ENCODE measurements at regions not wholly inside any gene's neighbourhood (a gene's known extent, or its start where the extent isn't known, plus 50 kb on each side); places are given as distances from the start of the nearest gene placed in this dataset.
A peak's percentile ranks its signal among the peaks of the same experiment; 100 is the strongest.

DNA sequence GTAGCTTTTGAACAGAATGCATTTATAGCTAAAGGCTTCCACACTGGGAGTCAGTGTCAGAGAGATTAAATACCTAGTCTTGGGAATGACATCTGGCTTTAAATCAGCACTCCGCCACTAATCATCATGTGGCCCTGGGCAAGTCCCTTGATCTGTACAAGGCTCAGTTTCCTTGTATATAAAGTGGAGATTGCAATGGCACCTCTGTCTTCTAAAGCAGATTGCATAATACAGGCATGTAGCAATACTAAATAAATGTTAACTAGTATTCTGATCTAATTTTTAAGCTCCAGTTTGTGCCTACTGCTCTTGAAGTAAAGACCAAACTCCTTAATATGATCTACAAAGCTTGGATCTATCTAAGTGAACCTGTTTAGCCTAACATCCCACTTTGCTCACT lies 249.4 kb downstream of the PLPP3 start:
- Mint-ChIP-seq H3K4me3 (ENCODE audit: low read depth, unreplicated experiment) (peak overlapping the region; percentile 24), H3K36me3 (ENCODE audit: insufficient read depth, unreplicated experiment) (no peaks in the 10 kb centered on the region), H3K27me3 (ENCODE audit: unreplicated experiment) (no peaks in the 10 kb centered on the region), H3K27ac (ENCODE audit: unreplicated experiment) (peak overlapping the region; percentile 94), H3K4me1 (ENCODE audit: low read depth, unreplicated experiment) (peaks cover 51% of the 10 kb centered on the region), H3K9me3 (ENCODE audit: low read depth, unreplicated experiment) (no peaks in the 10 kb centered on the region)
- no TSS peak for BruUV-seq (replicated peaks)
- no peak for DNase-seq
- TF ChIP-seq CTCF (IDR thresholded peaks at IDR 0.05; ENCODE audit: unreplicated experiment): no peak
- CTCF ChIA-PET: no interaction called here
- intact Hi-C loops (cut with micrococcal nuclease; ENCODE audit: unreplicated experiment): loop anchor here (2.0 to 5.0 kb wide), 4 partner anchors 45 to 249 kb away; partner anchors contain the start of gene PLPP3

DNA sequence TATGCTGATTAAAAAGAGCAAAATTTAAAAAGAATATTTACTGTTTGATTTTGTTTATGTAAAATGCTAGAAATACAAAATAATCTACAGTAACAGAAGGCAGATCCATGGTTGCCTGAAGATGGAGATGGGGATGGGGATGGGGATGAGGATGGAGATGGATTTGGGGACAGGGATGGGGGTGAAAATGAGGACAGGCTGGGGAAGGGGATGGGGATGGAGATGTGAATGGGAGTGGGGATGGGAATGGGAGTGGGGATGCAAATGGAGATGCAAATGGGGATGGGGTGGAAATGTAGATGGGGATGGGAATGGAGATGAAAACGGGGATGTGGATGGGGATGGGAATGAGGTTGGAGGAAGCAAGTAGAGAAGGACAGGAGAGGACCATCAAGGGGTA lies 252.2 kb downstream of the PLPP3 start:
- no peaks in the 10 kb centered on the region for H3K27me3 Mint-ChIP-seq (ENCODE audit: unreplicated experiment)

GRCh38 chr1:56326056-56326455 lies 253.3 kb downstream of the PLPP3 start:
- no TSS peak for BruUV-seq (replicated peaks)
- CTCF ChIA-PET: no interaction called here
- peak overlapping the region; percentile 9 for H3K27ac Mint-ChIP-seq (ENCODE audit: unreplicated experiment)

More for the DNA sequence above, 252.2 kb downstream of the PLPP3 start:
- intact Hi-C loops (cut with micrococcal nuclease; ENCODE audit: unreplicated experiment): no loop called here
- no peak for DNase-seq
- Mint-ChIP-seq H3K4me3 (ENCODE audit: low read depth, unreplicated experiment) (no peak overlapping the region), H3K36me3 (ENCODE audit: insufficient read depth, unreplicated experiment) (no peaks in the 10 kb centered on the region), H3K9me3 (ENCODE audit: low read depth, unreplicated experiment) (no peaks in the 10 kb centered on the region), H3K27ac (ENCODE audit: unreplicated experiment) (no peak overlapping the region), H3K4me1 (ENCODE audit: low read depth, unreplicated experiment) (peaks cover 51% of the 10 kb centered on the region)
- CTCF ChIA-PET: no interaction called here
- no TSS peak for BruUV-seq (replicated peaks)
- no peak for TF ChIP-seq CTCF (IDR thresholded peaks at IDR 0.05; ENCODE audit: unreplicated experiment)

GRCh38 chr1:56324504-56324903 lies 254.9 kb downstream of the PLPP3 start:
- DNase-seq: no peak
- Mint-ChIP-seq H3K4me1 (ENCODE audit: low read depth, unreplicated experiment) (peaks cover 27% of the 10 kb centered on the region), H3K36me3 (ENCODE audit: insufficient read depth, unreplicated experiment) (no peaks in the 10 kb centered on the region), H3K27me3 (ENCODE audit: unreplicated experiment) (no peaks in the 10 kb centered on the region), H3K4me3 (ENCODE audit: low read depth, unreplicated experiment) (no peak overlapping the region), H3K27ac (ENCODE audit: unreplicated experiment) (no peak overlapping the region), H3K9me3 (ENCODE audit: low read depth, unreplicated experiment) (no peaks in the 10 kb centered on the region)
- CTCF ChIA-PET: no interaction called here
- no TSS peak for BruUV-seq (replicated peaks)
- intact Hi-C loops (cut with micrococcal nuclease; ENCODE audit: unreplicated experiment): no loop called here
- no peak for TF ChIP-seq CTCF (IDR thresholded peaks at IDR 0.05; ENCODE audit: unreplicated experiment)

More at GRCh38 chr1:56326056-56326455, 253.3 kb downstream of the PLPP3 start:
- Mint-ChIP-seq H3K9me3 (ENCODE audit: low read depth, unreplicated experiment) (no peaks in the 10 kb centered on the region), H3K4me3 (ENCODE audit: low read depth, unreplicated experiment) (no peak overlapping the region), H3K36me3 (ENCODE audit: insufficient read depth, unreplicated experiment) (no peaks in the 10 kb centered on the region), H3K27me3 (ENCODE audit: unreplicated experiment) (no peaks in the 10 kb centered on the region), H3K4me1 (ENCODE audit: low read depth, unreplicated experiment) (peaks cover 40% of the 10 kb centered on the region)
- intact Hi-C loops (cut with micrococcal nuclease; ENCODE audit: unreplicated experiment): no loop called here
- DNase-seq: no peak
- no peak for TF ChIP-seq CTCF (IDR thresholded peaks at IDR 0.05; ENCODE audit: unreplicated experiment)

Measured in Calu3 (cell line).